HFFc6 (cell line): ENCODE measurements at regions not wholly inside any gene's neighbourhood (a gene's known extent, or its start where the extent isn't known, plus 50 kb on each side); places are given as distances from the start of the nearest gene placed in this dataset.
"Not testable (repeated sequence)": the region's sequence is repeated elsewhere in the genome, so short reads cannot be mapped to it uniquely, and the experiment has no call there.

Source experiments
- DNase-seq: peaks from one replicate; pipeline ENCODE4 v3.0.0-alpha.2; 2018
- H3K27ac Mint-ChIP-seq: 2 replicates; pipeline ENCODE4 v1.8.0; 2020; ENCODE audit warnings: mild to moderate bottlenecking, mixed read lengths
- H3K27me3 Mint-ChIP-seq: 2 replicates; pipeline ENCODE4 v1.8.0; 2021; ENCODE audit warnings: mild to moderate bottlenecking, moderate library complexity, mixed read lengths; ENCODE audit not compliant: insufficient read depth
- H3K36me3 Mint-ChIP-seq: 2 replicates; pipeline ENCODE4 v1.8.0; 2021; ENCODE audit warnings: low read depth, mixed read lengths
- H3K4me1 Mint-ChIP-seq: 2 replicates; pipeline ENCODE4 v1.8.0; 2020; ENCODE audit warnings: low read depth, mixed read lengths
- H3K4me3 Mint-ChIP-seq: 2 replicates; pipeline ENCODE4 v1.8.0; 2020; ENCODE audit warnings: mild to moderate bottlenecking, moderate library complexity, mixed read lengths
- H3K9me3 Mint-ChIP-seq: 2 replicates; pipeline ENCODE4 v1.8.0; 2020; ENCODE audit warnings: mild to moderate bottlenecking, mixed read lengths
- CTCF ChIP-seq: fragments of 200-600 bp; sonication (generic); IDR thresholded peaks from 2 replicates; pipeline ENCODE4 v1.5.0; 2021; ENCODE audit warnings: antibody characterized with exemption, mild to moderate bottlenecking

GRCh38 chr18:44356566-44357157 is 324.0 kb upstream of the SETBP1 start:
- Mint-ChIP-seq H3K27ac (no peak overlapping the region), H3K9me3 (peaks cover 18% of the 10 kb centered on the region), H3K27me3 (peaks cover 2% of the 10 kb centered on the region; the same call in 1 of the 2 replicates), H3K4me1 (no peaks in the 10 kb centered on the region), H3K36me3 (no peaks in the 10 kb centered on the region), H3K4me3 (no peak overlapping the region)
- DNase-seq, result no peak
- TF ChIP-seq CTCF, result no peak

- Mint-ChIP-seq H3K9me3 (peaks cover 18% of the 10 kb centered on the region), H3K27ac (no peak overlapping the region), H3K4me3 (no peak overlapping the region), H3K27me3 (peaks cover 2% of the 10 kb centered on the region; the same call in 1 of the 2 replicates), H3K4me1 (no peaks in the 10 kb centered on the region), H3K36me3 (no peaks in the 10 kb centered on the region)
- no peak for TF ChIP-seq CTCF
- DNase-seq, result no peak
Observed at GRCh38 chr18:44358402-44358801, 322.3 kb upstream of the SETBP1 start.

DNA sequence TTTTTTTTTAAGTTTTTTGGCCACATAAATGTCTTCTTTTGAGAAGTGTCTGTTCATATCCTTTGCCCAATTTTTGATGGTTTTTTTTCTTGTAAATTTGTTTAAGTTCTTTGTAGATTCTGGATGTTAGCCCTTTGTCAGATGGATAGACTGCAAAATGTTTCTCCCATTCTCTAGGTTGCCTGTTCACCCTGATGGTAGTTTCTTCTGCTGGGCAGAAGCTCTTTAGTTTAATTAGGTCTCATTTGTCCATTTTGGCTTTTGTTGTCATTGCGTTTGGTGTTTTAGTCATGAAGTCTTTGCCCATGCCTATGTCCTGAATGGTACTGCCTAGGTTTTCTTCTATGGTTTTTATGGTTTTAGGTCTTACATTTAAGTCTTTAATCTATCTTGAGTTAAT is 320.9 kb upstream of the SETBP1 start:
- H3K36me3 Mint-ChIP-seq, DNase-seq, H3K9me3 Mint-ChIP-seq, H3K27ac Mint-ChIP-seq, H3K4me3 Mint-ChIP-seq, H3K4me1 Mint-ChIP-seq, H3K27me3 Mint-ChIP-seq: not testable (repeated sequence)

- not testable (repeated sequence) for DNase-seq, H3K27ac Mint-ChIP-seq, H3K36me3 Mint-ChIP-seq, H3K4me3 Mint-ChIP-seq, H3K4me1 Mint-ChIP-seq, H3K27me3 Mint-ChIP-seq, H3K9me3 Mint-ChIP-seq
Observed at GRCh38 chr18:44362213-44362612, 318.5 kb upstream of the SETBP1 start.

- Mint-ChIP-seq H3K27ac (no peak overlapping the region), H3K36me3 (no peaks in the 10 kb centered on the region), H3K9me3 (peaks cover 62% of the 10 kb centered on the region), H3K27me3 (no peaks in the 10 kb centered on the region), H3K4me3 (no peak overlapping the region), H3K4me1 (no peaks in the 10 kb centered on the region)
- TF ChIP-seq CTCF, result no peak
- DNase-seq, result no peak
Observed at GRCh38 chr18:44370861-44371260, 309.8 kb upstream of the SETBP1 start.

- H3K27me3 Mint-ChIP-seq, result no peaks in the 10 kb centered on the region
- TF ChIP-seq CTCF, result no peak
- H3K4me1 Mint-ChIP-seq, result no peaks in the 10 kb centered on the region
- peaks cover 70% of the 10 kb centered on the region for H3K9me3 Mint-ChIP-seq
- no peak overlapping the region for H3K4me3 Mint-ChIP-seq
- no peaks in the 10 kb centered on the region for H3K36me3 Mint-ChIP-seq
- no peak overlapping the region for H3K27ac Mint-ChIP-seq
- DNase-seq, result no peak
Observed at GRCh38 chr18:44374966-44375365, 305.7 kb upstream of the SETBP1 start.

- Mint-ChIP-seq H3K27ac (no peak overlapping the region), H3K27me3 (no peaks in the 10 kb centered on the region), H3K9me3 (peaks cover 27% of the 10 kb centered on the region), H3K36me3 (no peaks in the 10 kb centered on the region), H3K4me1 (no peaks in the 10 kb centered on the region), H3K4me3 (no peak overlapping the region)
- TF ChIP-seq CTCF, result no peak
- no peak for DNase-seq
Observed at GRCh38 chr18:44386401-44386800, 294.3 kb upstream of the SETBP1 start.
